ENCODE measurements at regions not wholly inside any gene's neighbourhood (a gene's known extent, or its start where the extent isn't known, plus 50 kb on each side); places are given as distances from the start of the nearest gene placed in this dataset.

DNA sequence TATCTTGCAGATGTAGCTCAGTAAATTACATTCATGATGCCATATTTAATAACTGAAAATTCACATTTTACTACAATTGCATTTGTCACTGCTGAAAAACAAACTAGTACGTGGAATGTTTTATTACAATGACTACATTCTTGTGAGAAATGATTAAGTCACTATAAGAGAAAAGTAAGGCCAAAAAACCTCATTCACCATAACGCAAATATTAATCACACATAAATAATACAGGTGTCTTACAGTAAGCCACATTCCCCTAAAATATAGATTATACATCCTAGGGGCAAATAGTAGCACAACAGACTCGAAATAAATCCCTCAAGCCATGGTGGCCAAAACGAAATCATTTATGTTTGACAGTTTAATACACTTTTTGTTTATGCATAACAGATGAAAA is 460.6 kb downstream of the NR4A2 start:
- TF ChIP-seq, protein P1, sequence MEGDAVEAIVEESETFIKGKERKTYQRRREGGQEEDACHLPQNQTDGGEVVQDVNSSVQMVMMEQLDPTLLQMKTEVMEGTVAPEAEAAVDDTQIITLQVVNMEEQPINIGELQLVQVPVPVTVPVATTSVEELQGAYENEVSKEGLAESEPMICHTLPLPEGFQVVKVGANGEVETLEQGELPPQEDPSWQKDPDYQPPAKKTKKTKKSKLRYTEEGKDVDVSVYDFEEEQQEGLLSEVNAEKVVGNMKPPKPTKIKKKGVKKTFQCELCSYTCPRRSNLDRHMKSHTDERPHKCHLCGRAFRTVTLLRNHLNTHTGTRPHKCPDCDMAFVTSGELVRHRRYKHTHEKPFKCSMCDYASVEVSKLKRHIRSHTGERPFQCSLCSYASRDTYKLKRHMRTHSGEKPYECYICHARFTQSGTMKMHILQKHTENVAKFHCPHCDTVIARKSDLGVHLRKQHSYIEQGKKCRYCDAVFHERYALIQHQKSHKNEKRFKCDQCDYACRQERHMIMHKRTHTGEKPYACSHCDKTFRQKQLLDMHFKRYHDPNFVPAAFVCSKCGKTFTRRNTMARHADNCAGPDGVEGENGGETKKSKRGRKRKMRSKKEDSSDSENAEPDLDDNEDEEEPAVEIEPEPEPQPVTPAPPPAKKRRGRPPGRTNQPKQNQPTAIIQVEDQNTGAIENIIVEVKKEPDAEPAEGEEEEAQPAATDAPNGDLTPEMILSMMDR (IDR thresholded peaks at IDR 0.05), result no peak
- TF ChIP-seq SMAD4 (CRISPR knock-in tag; IDR thresholded peaks at IDR 0.05) (no peak), TP53 (CRISPR knock-in tag; IDR thresholded peaks at IDR 0.05) (no peak), ZNF263 (CRISPR knock-in tag; IDR thresholded peaks at IDR 0.05; ENCODE audit: low read depth) (no peak), FOXJ3 (CRISPR knock-in tag; IDR thresholded peaks at IDR 0.05; ENCODE audit: borderline replicate concordance) (no peak), E2F1 (CRISPR knock-in tag; IDR thresholded peaks at IDR 0.05) (no peak)
- TF ChIP-seq, protein P2, sequence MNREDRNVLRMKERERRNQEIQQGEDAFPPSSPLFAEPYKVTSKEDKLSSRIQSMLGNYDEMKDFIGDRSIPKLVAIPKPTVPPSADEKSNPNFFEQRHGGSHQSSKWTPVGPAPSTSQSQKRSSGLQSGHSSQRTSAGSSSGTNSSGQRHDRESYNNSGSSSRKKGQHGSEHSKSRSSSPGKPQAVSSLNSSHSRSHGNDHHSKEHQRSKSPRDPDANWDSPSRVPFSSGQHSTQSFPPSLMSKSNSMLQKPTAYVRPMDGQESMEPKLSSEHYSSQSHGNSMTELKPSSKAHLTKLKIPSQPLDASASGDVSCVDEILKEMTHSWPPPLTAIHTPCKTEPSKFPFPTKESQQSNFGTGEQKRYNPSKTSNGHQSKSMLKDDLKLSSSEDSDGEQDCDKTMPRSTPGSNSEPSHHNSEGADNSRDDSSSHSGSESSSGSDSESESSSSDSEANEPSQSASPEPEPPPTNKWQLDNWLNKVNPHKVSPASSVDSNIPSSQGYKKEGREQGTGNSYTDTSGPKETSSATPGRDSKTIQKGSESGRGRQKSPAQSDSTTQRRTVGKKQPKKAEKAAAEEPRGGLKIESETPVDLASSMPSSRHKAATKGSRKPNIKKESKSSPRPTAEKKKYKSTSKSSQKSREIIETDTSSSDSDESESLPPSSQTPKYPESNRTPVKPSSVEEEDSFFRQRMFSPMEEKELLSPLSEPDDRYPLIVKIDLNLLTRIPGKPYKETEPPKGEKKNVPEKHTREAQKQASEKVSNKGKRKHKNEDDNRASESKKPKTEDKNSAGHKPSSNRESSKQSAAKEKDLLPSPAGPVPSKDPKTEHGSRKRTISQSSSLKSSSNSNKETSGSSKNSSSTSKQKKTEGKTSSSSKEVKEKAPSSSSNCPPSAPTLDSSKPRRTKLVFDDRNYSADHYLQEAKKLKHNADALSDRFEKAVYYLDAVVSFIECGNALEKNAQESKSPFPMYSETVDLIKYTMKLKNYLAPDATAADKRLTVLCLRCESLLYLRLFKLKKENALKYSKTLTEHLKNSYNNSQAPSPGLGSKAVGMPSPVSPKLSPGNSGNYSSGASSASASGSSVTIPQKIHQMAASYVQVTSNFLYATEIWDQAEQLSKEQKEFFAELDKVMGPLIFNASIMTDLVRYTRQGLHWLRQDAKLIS (CRISPR knock-in tag; IDR thresholded peaks at IDR 0.05; ENCODE audit: borderline replicate concordance), result no peak
